ENCODE measurements at regions not wholly inside any gene's neighbourhood (a gene's known extent, or its start where the extent isn't known, plus 50 kb on each side); places are given as distances from the start of the nearest gene placed in this dataset.

- DNase-seq, result no peak
- intact Hi-C loops (cut with DNase I), result no loop called here
- Histone ChIP-seq H3K27me3 (no peaks in the 10 kb centered on the region), H3K36me3 (no peaks in the 10 kb centered on the region), H3K4me1 (no peaks in the 10 kb centered on the region), H3K9me3 (no peaks in the 10 kb centered on the region), H3K27ac (no peak overlapping the region), H3K4me3 (no peak overlapping the region)
- no peak for TF ChIP-seq EP300 (IDR thresholded peaks at IDR 0.05)
- no peak for TF ChIP-seq POLR2AphosphoS5 (IDR thresholded peaks at IDR 0.05)
- no peak for TF ChIP-seq POLR2A (IDR thresholded peaks at IDR 0.05)
- no peak for TF ChIP-seq CTCF (IDR thresholded peaks at IDR 0.05)
- WGBS, 2 donors, result 90 to 92% methylated on average over 5 of the region's 5 CpGs
Observed at GRCh38 chr1:187046293-187046692, 217.5 kb downstream of the PLA2G4A start.

GRCh38 chr1:187047298-187047697, 218.5 kb downstream of the PLA2G4A start:
- Histone ChIP-seq H3K36me3 (no peaks in the 10 kb centered on the region), H3K27ac (no peak overlapping the region), H3K4me3 (no peak overlapping the region), H3K4me1 (no peaks in the 10 kb centered on the region), H3K9me3 (no peaks in the 10 kb centered on the region), H3K27me3 (no peaks in the 10 kb centered on the region)
- WGBS, 2 donors, result 60 to 76% methylated on average over 5 of the region's 5 CpGs
- DNase-seq, result no peak
- intact Hi-C loops (cut with DNase I), result no loop called here
- TF ChIP-seq EP300 (IDR thresholded peaks at IDR 0.05), result no peak
- no peak for TF ChIP-seq POLR2A (IDR thresholded peaks at IDR 0.05)
- TF ChIP-seq POLR2AphosphoS5 (IDR thresholded peaks at IDR 0.05), result no peak
- no peak for TF ChIP-seq CTCF (IDR thresholded peaks at IDR 0.05)

GRCh38 chr1:187051618-187052232, 223.0 kb downstream of the PLA2G4A start:
- TF ChIP-seq CTCF (IDR thresholded peaks at IDR 0.05) (peak in 1 of 4 experiments; percentile 13), POLR2AphosphoS5 (IDR thresholded peaks at IDR 0.05) (no peak)
- Histone ChIP-seq H3K4me1 (no peaks in the 10 kb centered on the region), H3K9me3 (no peaks in the 10 kb centered on the region), H3K36me3 (no peaks in the 10 kb centered on the region), H3K4me3 (no peak overlapping the region), H3K27ac (no peak overlapping the region), H3K27me3 (no peaks in the 10 kb centered on the region)
- no peak for DNase-seq
- WGBS, 2 donors, result 7 to 10% methylated on average over 4 of the region's 4 CpGs
- intact Hi-C loops (cut with DNase I), result no loop called here

- no peak for TF ChIP-seq POLR2AphosphoS5 (IDR thresholded peaks at IDR 0.05)
- no peak for TF ChIP-seq POLR2A (IDR thresholded peaks at IDR 0.05)
- no peak for TF ChIP-seq EP300 (IDR thresholded peaks at IDR 0.05)
- 71 to 75% methylated on average over 4 of the region's 4 CpGs for WGBS, 2 donors
- no peaks in the 10 kb centered on the region for H3K9me3 ChIP-seq
- H3K4me3 ChIP-seq, result no peak overlapping the region
- H3K36me3 ChIP-seq, result no peaks in the 10 kb centered on the region
- no peaks in the 10 kb centered on the region for H3K27me3 ChIP-seq
- H3K4me1 ChIP-seq, result no peaks in the 10 kb centered on the region
- no peak overlapping the region for H3K27ac ChIP-seq
- no peak for DNase-seq
- intact Hi-C loops (cut with DNase I), result no loop called here
Observed at GRCh38 chr1:187053876-187054275, 225.1 kb downstream of the PLA2G4A start.

DNA sequence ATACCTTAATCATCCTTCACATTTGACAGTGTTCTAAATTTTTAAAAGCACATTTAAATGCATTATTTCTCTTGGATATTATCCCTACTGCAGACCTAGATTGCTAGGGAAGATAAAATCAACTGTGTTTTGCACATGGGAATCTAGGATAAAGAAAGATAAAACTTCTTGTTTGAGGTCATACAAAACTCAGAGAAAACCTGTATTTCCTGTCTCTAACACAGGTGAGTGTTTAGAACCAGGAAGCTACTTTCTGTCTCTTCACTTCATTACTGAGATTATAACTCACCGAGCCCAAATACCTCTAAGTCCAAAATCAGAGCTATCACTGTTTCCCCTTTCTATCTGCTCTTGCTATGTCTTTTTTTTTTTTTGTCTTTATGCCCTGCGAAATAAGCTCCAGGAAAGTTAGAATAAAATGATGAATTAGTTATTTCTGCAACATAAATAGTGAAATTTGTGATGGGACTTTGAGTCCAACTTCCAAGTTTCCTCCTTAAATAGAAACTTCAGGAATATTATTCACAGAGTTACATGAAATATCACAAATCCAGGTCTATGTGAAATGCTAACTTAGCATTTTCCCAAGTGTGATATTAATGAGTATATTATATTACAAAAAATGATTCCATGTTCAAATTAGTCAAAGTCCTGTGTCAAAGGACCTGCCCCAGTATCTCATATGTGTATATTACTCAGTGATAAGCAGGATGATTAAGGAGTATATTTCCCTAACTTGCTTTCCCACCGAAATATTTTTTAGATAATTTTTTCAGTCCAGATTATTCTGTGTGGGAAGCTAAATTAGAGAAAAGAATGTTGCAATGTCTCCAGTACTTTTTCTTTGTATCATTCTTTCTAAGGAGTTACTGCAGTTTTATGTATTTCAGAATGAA, 226.4 kb downstream of the PLA2G4A start:
- Histone ChIP-seq H3K4me3 (no peak overlapping the region), H3K27me3 (no peaks in the 10 kb centered on the region), H3K27ac (no peak overlapping the region), H3K36me3 (no peaks in the 10 kb centered on the region), H3K9me3 (no peaks in the 10 kb centered on the region), H3K4me1 (no peaks in the 10 kb centered on the region)
- no peak for DNase-seq
- intact Hi-C loops (cut with DNase I), result no loop called here
- TF ChIP-seq CTCF (IDR thresholded peaks at IDR 0.05) (no peak), EP300 (IDR thresholded peaks at IDR 0.05) (no peak), POLR2A (IDR thresholded peaks at IDR 0.05) (no peak), POLR2AphosphoS5 (IDR thresholded peaks at IDR 0.05) (no peak)
- 59 to 80% methylated on average over 3 of the region's 3 CpGs for WGBS, 2 donors

All from sigmoid colon (tissue), 6 donors.